ENCODE measurements at regions not wholly inside any gene's neighbourhood (a gene's known extent, or its start where the extent isn't known, plus 50 kb on each side); places are given as distances from the start of the nearest gene placed in this dataset.

- DNase-seq: peak; percentile 77 to 83 (median 82)
Observed at GRCh38 chr20:61120595-61121515, 131.2 kb upstream of the CDH4 start.

- DNase-seq: no peak
Observed at GRCh38 chr20:61121661-61122060, 130.4 kb upstream of the CDH4 start.

DNA sequence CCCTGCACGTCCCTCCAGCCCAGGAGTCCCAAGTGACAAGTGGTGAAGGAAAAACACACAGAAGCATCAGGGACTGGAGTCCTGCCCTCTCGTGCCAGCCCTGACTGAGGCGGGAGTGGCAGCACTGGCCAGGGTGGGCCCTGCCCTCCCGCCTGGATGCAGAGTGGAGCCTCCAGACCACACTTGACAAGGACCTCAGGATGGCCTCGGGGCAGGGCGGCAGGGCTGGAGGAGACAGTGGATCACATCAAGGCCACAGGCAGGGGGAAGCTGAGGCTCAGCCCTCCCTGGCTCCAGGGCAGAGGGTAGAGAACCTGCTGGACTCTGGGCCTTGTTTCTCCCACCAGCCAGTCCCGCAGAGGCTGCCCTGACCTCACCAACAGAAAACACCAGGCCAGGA, 128.8 kb upstream of the CDH4 start:
- DNase-seq: no peak

DNA sequence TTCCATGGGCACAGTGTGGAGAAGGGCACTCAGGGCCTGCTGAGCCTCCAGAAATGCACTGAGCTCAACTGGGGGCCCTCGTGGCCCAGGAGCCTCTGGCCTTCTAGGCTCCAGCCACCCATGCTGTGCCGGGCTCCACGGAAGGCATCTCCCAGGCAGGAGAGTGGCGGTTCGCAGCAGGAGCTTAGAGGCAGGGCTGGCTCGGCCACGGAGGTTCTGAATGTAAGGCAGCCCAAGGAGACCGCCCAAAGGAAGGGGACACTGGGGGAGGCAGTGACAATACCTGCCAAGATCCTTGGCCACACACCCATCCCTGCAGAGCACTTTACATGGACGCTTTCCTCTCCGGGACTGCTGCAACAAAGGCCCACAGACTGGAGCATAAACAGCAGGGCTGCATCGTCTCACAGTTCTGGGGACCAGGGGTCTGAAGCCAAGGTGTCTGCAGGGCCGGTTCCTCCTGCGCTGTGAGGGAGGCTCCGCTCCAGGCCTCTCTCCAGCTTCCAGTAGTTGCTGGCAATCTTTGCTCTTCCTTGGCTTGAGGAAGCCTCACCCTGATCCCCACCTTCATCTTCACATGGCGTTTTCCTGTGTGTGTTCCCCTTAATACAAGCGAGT, 128.2 kb upstream of the CDH4 start:
- DNase-seq: no peak

GRCh38 chr20:61125076-61125475, 127.0 kb upstream of the CDH4 start:
- DNase-seq: no peak

GRCh38 chr20:61125546-61126180, 126.4 kb upstream of the CDH4 start:
- no peak for DNase-seq

DNA sequence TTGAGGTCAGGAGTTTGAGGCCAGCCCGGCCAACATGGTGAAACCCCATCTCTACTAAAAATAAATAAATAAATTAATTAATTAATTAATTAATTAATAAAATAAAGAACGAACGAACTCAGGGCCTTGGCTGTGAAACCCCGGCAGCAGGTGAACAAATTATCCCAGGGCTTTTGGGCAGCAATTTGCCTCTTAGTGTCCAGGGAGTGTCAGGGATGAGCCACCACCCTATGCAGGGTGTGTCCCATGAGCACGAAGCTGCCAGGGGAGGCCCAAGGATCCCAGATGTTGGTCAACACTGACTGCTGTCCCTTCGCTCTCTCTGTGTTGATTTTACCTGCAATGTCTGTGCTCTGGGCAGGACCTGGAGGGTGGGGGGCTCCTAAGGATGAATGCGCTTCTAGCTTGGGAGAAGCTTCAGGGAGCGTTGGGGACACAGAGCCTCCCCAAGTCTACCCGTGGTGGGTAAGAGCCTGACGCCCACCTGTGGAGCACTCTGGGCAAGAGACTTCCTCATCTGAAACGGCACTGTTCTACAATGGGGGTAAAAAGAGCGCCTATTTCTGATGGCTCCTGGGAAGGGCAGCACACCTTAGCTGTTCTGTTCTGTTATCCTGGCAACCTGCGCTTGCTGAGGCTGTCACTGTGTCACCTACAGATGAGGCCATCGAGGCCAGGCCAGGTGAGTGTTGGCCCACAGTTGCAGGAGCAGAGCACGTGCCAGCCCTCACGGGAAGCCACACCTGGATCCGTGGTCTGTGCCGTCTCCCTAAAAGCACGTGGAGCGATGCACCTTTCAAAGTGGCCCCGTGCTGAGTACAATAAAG, 125.5 kb upstream of the CDH4 start:
- no peak for DNase-seq

GRCh38 chr20:61127311-61128039, 124.6 kb upstream of the CDH4 start:
- no peak for DNase-seq

DNA sequence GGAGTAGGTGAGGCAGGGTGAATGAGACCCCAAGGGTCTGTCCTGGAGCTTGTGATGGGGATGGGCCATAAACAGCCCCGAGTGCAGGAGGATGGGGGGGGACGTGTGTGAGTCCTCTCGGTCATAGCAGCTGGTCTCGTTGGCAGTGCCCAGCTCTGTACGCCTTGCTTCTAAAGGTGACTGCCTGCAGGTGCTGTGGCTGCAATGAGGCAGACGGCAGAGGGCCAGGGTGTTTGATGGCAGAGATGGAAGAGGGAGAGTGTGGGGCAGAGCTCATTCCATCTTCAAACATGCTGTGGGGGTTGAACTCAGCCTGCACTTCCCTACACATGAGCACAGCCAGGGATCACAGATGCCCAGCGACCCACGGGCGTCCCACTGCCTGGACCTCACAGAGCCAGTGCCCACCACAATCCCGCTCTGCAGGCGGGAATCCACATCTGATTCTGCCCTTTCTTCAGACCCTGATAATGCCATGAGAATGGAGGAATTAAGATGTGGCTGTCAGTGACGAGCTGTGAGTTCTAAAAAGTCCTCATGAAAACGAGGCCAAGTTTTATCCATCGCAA, 123.3 kb upstream of the CDH4 start:
- no peak for DNase-seq

DNA sequence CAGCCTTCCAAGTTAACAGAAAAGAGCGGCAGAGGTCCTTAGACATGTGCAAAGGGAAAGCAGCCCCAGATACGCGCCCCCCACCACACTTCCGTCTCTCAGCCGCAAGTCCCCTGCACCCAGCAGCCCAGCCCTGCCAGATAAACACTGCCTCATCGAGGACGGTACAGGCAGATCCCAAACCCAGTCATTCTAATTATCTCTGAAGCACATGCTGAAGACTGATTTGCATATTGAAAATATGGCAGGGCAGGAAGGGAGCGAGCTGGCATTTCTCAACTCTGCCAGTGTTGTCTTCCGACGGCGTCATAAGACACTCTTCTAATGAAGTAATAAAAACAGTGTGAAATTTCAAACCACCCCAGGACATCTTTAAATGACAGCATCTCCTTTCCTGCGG, 122.8 kb upstream of the CDH4 start:
- no peak for DNase-seq

DNA sequence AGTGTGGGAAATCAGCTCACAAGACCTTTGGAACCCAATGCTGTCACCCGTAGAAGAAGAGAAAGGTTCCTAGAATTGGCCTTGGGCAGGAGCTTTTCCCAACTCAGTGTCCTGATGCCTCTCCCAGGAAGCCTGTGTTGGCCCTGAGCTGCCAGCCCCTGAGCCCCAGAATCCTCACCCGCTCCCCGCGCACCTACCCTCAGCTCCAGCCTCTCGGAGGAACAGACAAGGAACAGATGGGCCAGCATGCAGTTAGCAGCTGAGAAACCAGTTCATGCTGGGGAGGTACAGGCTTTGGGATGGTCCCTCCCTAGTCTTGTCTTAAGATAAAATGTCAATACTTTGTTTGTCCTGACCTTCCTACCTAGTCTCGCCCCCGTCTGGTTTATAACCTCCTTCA, 121.9 kb upstream of the CDH4 start:
- no peak for DNase-seq

DNA sequence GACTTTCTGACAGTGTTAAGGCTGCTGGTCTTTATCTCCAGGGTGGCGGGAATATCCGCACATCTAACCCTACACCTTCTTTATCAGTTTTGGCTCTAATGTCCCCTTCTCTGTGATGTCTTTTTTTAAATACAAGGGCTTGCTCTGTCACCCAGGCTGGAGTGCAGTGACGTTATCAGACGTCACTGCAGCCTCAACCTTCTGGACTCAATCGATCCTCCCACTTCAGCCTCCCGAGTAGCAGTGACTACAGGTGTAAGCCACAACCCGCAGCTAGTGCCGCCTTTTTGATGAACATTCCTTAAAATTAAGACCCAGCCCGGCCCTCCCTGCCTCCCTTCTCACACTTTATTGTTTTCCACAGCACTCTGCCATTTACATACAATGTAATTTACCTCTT, 120.1 kb upstream of the CDH4 start:
- DNase-seq: no peak

- DNase-seq: no peak
Observed at GRCh38 chr20:61133611-61134010, 118.5 kb upstream of the CDH4 start.

GRCh38 chr20:61134296-61135030, 117.6 kb upstream of the CDH4 start:
- DNase-seq: no peak

GRCh38 chr20:61135266-61135665, 116.8 kb upstream of the CDH4 start:
- DNase-seq: no peak

DNA sequence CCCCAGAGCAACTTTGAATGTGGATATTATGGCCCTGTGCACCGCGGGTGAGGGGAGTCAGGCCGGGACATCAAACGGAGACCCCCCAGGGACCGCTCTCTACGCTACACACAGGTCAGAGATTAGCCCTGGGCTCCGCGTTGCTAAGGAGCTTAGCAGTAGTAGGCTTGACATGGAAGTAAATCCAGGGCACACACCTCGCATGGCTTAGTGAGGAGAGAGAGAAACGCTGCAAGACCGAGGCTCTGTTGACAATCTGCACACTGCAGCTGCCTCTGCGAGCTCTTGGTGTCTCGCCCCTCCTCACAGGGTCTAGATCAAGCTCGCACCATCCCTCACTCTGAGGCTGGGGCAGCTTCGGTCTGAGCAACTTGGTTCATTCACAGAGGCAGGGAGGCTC, 116.1 kb upstream of the CDH4 start:
- DNase-seq: no peak

- no peak for DNase-seq
Observed at GRCh38 chr20:61138566-61138965, 113.5 kb upstream of the CDH4 start.

DNA sequence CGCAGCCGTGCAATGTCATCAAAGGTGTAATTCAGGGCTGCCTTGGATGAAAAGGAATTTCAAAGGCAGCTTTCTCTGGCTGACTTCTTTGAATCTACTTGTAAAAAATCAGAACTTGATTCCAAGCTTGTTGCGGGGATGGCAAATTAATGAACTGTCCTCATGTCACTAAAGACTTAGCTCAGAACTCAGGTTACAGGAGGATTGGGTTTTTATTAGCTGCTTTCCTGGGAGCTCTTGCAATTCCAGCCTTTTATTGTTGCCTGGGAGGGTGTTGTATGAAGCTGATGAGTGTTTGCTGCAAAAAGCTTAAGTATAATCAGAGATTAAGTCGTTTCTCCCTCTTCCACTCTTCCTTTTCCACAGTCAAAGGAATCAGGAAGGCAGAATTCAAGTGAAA, 113.0 kb upstream of the CDH4 start:
- no peak for DNase-seq

- DNase-seq: no peak
Observed at GRCh38 chr20:61140576-61140975, 111.5 kb upstream of the CDH4 start.

- DNase-seq: no peak
Observed at GRCh38 chr20:61146023-61146422, 106.0 kb upstream of the CDH4 start.

GRCh38 chr20:61149636-61150035, 102.4 kb upstream of the CDH4 start:
- DNase-seq: no peak

Measured in suppressor macrophage treated with lipopolysaccharide for 1 hour (primary cell).